Caco-2 (cell line): ENCODE measurements at regions not wholly inside any gene's neighbourhood (a gene's known extent, or its start where the extent isn't known, plus 50 kb on each side); places are given as distances from the start of the nearest gene placed in this dataset.

Experiments
- BruUV-seq: library from RNA; stranded (reverse); fragments of 400-500 nt; replicated peaks from 2 replicates; lab custom pipeline; 2021; lab: Mats Ljungman, UMichigan
- CTCF ChIA-PET: fragments of 300-600 bp; sonication (Branson Sonifier 250); formaldehyde crosslinking; loops from one replicate; lab custom pipeline; 2022; ENCODE audit warnings: antibody characterized with exemption; lab: Charles Lee
- POLR2A ChIA-PET: fragments of 300-600 bp; sonication (Branson Sonifier 250); formaldehyde crosslinking; loops from one replicate; lab custom pipeline; 2022; ENCODE audit warnings: antibody characterized with exemption; lab: Charles Lee
- DNase-seq, 2 experiments: peaks; one replicate each; pipeline versions ENCODE4 v3.0.0 to v3.0.0-alpha.2; 2020 to 2022
- H3K27me3 ChIP-seq: replicated peaks from 2 replicates; pipeline ENCODE4 v1.6.0; 2011; ENCODE audit warnings: low read length; ENCODE audit not compliant: control insufficient read depth, insufficient read depth
- H3K36me3 ChIP-seq: 2 replicates; pipeline ENCODE4 v1.5.1; 2011; ENCODE audit warnings: low read length; ENCODE audit not compliant: control insufficient read depth, insufficient read depth
- H3K4me1 ChIP-seq: fragments of 250-450 bp; sonication (Bioruptor Pico); 2 replicates; pipeline ENCODE4 v1.5.1; 2020; ENCODE audit warnings: mild to moderate bottlenecking
- H3K4me3 ChIP-seq: 2 replicates; pipeline ENCODE4 v1.5.1; 2011; ENCODE audit warnings: low read depth, mild to moderate bottlenecking, control low read depth, low read length
- H3K9me3 ChIP-seq: fragments of 250-450 bp; sonication (Bioruptor Pico); 2 replicates; pipeline ENCODE4 v1.5.1; 2020; ENCODE audit warnings: mild to moderate bottlenecking, moderate library complexity
- H3K27ac Mint-ChIP-seq: one replicate; pipeline ENCODE4 v1.8.0; 2022; ENCODE audit warnings: mixed read lengths; ENCODE audit not compliant: unreplicated experiment
- H3K27me3 Mint-ChIP-seq: one replicate; pipeline ENCODE4 v1.8.0; 2022; ENCODE audit warnings: mixed read lengths; ENCODE audit not compliant: insufficient read depth, unreplicated experiment
- H3K36me3 Mint-ChIP-seq: one replicate; pipeline ENCODE4 v1.8.0; 2022; ENCODE audit warnings: mild to moderate bottlenecking, mixed read lengths; ENCODE audit not compliant: insufficient read depth, unreplicated experiment
- H3K4me1 Mint-ChIP-seq: one replicate; pipeline ENCODE4 v1.8.0; 2022; ENCODE audit warnings: low read depth, mixed read lengths; ENCODE audit not compliant: unreplicated experiment
- H3K4me3 Mint-ChIP-seq: one replicate; pipeline ENCODE4 v1.8.0; 2022; ENCODE audit warnings: mild to moderate bottlenecking, moderate library complexity, mixed read lengths; ENCODE audit not compliant: unreplicated experiment
- H3K9me3 Mint-ChIP-seq: one replicate; pipeline ENCODE4 v1.8.0; 2022; ENCODE audit warnings: mixed read lengths; ENCODE audit not compliant: unreplicated experiment
- intact Hi-C: fragments of 100-400 bp; cut with micrococcal nuclease; formaldehyde crosslinking; loops from one replicate; pipeline ENCODE4 v1.10.0; 2022; ENCODE audit not compliant: unreplicated experiment
- TF ChIP-seq, protein P1 (sequence below), 2 experiments: fragments of 200-600 bp in 1 of 2; IDR thresholded peaks; 1 replicate in 1 of 2; 2 replicates in 1 of 2; pipeline versions ENCODE4 v1.5.1 to v1.8.0; 2011 to 2022; ENCODE audit warnings: antibody characterized with exemption in 1 of 2, control low read depth in 1 of 2, inconsistent platforms in 1 of 2, low read depth in 1 of 2, low read length in 1 of 2, mild to moderate bottlenecking in 1 of 2, moderate library complexity in 1 of 2; ENCODE audit not compliant: insufficient read depth in 1 of 2, severe bottlenecking in 1 of 2, unreplicated experiment in 1 of 2

DNA sequence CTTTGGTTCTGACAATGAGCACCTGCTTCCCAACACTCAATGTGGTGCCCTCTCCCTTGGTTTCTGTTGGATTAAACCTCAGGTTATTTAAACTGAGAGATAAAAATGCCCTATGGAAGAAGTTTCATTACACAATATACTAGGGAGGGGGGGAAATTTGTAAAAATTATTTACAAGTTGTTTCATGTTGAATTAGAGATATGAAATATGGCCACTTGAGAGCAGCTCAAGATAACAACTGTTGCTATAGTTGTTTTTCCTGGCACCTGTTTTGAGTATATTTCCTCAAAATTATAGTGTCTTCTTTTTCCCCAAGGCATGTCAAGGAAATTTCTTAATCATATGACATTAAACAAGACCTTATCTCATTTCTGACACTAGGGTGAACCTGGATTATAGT, 101.7 kb upstream of the COL6A5 start:
- TF ChIP-seq, protein P1, sequence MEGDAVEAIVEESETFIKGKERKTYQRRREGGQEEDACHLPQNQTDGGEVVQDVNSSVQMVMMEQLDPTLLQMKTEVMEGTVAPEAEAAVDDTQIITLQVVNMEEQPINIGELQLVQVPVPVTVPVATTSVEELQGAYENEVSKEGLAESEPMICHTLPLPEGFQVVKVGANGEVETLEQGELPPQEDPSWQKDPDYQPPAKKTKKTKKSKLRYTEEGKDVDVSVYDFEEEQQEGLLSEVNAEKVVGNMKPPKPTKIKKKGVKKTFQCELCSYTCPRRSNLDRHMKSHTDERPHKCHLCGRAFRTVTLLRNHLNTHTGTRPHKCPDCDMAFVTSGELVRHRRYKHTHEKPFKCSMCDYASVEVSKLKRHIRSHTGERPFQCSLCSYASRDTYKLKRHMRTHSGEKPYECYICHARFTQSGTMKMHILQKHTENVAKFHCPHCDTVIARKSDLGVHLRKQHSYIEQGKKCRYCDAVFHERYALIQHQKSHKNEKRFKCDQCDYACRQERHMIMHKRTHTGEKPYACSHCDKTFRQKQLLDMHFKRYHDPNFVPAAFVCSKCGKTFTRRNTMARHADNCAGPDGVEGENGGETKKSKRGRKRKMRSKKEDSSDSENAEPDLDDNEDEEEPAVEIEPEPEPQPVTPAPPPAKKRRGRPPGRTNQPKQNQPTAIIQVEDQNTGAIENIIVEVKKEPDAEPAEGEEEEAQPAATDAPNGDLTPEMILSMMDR (IDR thresholded peaks at IDR 0.05; ENCODE audit: insufficient read depth in 1 of 2, low read depth in 1 of 2, low read length in 1 of 2, severe bottlenecking in 1 of 2, unreplicated experiment in 1 of 2): no peak
- ChIA-PET CTCF (no interaction called here), POLR2A (no interaction called here)
- Mint-ChIP-seq H3K4me3 (no peak overlapping the region), H3K4me1 (no peaks in the 10 kb centered on the region), H3K9me3 (no peaks in the 10 kb centered on the region), H3K27me3 (peaks cover 5% of the 10 kb centered on the region), H3K27ac (no peak overlapping the region), H3K36me3 (no peaks in the 10 kb centered on the region)
- no peak for DNase-seq
- Histone ChIP-seq H3K27me3 (no peaks in the 10 kb centered on the region), H3K9me3 (no peaks in the 10 kb centered on the region), H3K36me3 (no peaks in the 10 kb centered on the region), H3K4me3 (no peak overlapping the region), H3K4me1 (no peaks in the 10 kb centered on the region)
- no TSS peak for BruUV-seq
- intact Hi-C loops: loop anchor here (1.0 to 5.0 kb wide), 3 partner anchors 89 to 302 kb away; no protein-coding TSS in a partner anchor

DNA sequence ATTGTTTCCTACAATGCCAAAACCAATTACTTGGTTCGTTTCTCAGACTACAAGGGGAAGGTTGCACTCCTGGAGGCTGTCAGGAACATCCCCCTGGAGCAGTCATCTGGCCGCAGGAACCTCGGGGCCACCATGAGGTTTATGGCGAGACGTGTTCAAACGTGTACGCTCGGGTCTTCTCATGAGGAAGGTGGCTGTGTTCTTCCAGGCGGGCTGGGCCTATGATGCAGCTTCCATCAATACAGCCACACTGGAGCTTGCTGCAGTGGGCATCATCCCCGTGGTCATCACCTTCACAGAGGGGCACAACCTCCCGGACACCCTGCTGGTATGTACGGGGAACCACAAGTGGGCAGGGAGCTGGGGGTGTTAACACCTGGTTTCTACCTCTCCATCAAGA, 94.5 kb upstream of the COL6A5 start:
- no peaks in the 10 kb centered on the region for H3K4me1 Mint-ChIP-seq

DNA sequence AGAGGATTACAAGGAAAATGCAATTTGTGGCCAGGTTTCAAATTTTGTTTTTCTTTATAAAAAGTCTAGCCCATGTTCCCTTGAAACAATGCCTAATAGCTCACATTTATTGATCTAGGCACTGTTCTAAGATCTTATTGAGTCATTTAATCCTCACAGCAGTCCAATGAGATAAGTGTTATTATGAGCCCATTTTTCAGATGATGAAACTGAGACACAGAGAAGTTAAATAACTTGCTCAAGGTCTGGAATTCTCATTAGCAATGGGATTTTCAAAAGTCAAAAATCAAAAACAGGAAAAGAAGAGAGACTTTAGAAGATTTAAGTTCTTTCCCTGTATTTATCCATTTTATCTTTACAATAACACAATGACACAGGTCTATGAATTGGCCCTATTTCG, 90.0 kb upstream of the COL6A5 start:
- Mint-ChIP-seq H3K27ac (no peak overlapping the region), H3K4me1 (no peaks in the 10 kb centered on the region), H3K36me3 (no peaks in the 10 kb centered on the region), H3K27me3 (peaks cover 10% of the 10 kb centered on the region), H3K9me3 (no peaks in the 10 kb centered on the region), H3K4me3 (no peak overlapping the region)
- ChIA-PET POLR2A (no interaction called here), CTCF (no interaction called here)
- no peak for DNase-seq
- Histone ChIP-seq H3K27me3 (no peaks in the 10 kb centered on the region), H3K36me3 (no peaks in the 10 kb centered on the region), H3K9me3 (no peaks in the 10 kb centered on the region), H3K4me3 (no peak overlapping the region), H3K4me1 (no peaks in the 10 kb centered on the region)
- intact Hi-C loops: no loop called here
- TF ChIP-seq, protein P1 (IDR thresholded peaks at IDR 0.05; ENCODE audit: insufficient read depth in 1 of 2, low read depth in 1 of 2, low read length in 1 of 2, severe bottlenecking in 1 of 2, unreplicated experiment in 1 of 2): no peak
- no TSS peak for BruUV-seq

More for the DNA sequence above, 94.5 kb upstream of the COL6A5 start:
- TF ChIP-seq, protein P1 (IDR thresholded peaks at IDR 0.05; ENCODE audit: insufficient read depth in 1 of 2, low read depth in 1 of 2, low read length in 1 of 2, severe bottlenecking in 1 of 2, unreplicated experiment in 1 of 2): no peak
- no TSS peak for BruUV-seq
- no peak overlapping the region for H3K27ac Mint-ChIP-seq
- Histone ChIP-seq H3K4me3 (no peak overlapping the region), H3K36me3 (no peaks in the 10 kb centered on the region), H3K9me3 (no peaks in the 10 kb centered on the region), H3K4me1 (no peaks in the 10 kb centered on the region), H3K27me3 (no peaks in the 10 kb centered on the region; the same call in 1 of the 2 replicates)
- DNase-seq: no peak
- ChIA-PET POLR2A (no interaction called here), CTCF (no interaction called here)
- H3K4me3 Mint-ChIP-seq: no peak overlapping the region
- no peaks in the 10 kb centered on the region for H3K9me3 Mint-ChIP-seq
- no peaks in the 10 kb centered on the region for H3K36me3 Mint-ChIP-seq
- intact Hi-C loops: no loop called here
- H3K27me3 Mint-ChIP-seq: peaks cover 2% of the 10 kb centered on the region
